GM18867 (cell line): ENCODE measurements at regions not wholly inside any gene's neighbourhood (a gene's known extent, or its start where the extent isn't known, plus 50 kb on each side); places are given as distances from the start of the nearest gene placed in this dataset.
A peak's percentile ranks its signal among the peaks of the same experiment; 100 is the strongest.
"Not testable (repeated sequence)": the region's sequence is repeated elsewhere in the genome, so short reads cannot be mapped to it uniquely, and the experiment has no call there.

ENCODE experiments used
- ATAC-seq: cut with Tn5 transposase; IDR thresholded peaks from one replicate; pipeline ENCODE4 v1.9.1; 2021; ENCODE audit warnings: mild to moderate bottlenecking, moderate library complexity; ENCODE audit not compliant: unreplicated experiment

DNA sequence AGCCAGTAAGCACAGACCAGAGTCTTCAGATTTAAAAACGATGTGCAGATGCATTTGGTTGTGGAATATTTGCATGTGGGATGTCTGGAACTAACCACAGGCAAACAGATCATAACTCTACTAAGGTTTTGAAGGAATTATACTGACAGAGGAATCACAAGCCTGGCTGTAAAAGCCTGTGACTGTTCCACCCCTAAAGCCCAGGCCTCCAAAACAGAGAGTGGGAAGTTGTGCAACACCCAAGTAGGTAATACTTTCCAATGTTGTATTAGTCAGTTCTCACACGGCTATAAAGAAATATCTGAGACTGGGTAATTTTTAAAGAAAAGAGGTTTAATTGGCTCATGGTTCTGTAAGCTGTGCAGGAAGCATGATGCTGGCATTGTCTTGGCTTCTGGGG is 68.1 kb upstream of the DCD start:
- no peak for ATAC-seq

DNA sequence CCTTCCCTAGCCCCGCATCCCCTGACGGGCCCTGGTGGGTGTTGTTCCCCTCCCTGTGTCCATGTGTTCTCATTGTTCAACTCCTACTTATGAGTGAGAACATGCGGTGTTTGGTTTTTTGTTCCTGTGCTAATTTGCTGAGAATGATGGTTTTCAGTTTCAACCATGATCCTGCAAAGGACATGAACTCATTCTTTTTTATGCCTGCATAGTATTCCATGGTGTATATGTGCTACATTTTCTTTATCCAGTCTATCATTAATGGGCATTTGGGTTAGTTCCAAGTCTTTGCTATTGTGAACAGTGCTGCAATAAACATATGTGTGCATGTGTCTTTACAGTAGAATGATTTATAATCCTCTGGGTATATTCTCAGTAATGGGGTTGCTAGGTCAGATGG is 65.7 kb upstream of the DCD start:
- ATAC-seq = not testable (repeated sequence)

DNA sequence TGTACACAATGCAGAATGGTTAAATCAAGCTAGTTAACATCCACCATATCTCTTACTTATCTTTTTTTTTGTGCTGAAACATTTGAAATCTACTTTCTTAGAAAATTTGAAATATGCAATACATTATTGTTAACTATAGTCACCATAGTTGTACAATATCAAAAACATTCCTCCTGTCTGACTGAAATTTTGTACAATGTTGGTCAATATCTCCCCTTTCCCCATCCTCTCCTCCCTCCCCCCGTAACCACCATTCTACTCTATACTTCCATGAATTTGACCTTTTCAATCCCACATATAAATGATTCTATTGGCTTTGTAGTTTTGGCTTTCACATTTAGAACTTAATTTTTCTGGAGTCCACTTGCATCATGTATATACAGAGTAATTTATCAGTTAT is 63.5 kb upstream of the DCD start:
- ATAC-seq = no peak

DNA sequence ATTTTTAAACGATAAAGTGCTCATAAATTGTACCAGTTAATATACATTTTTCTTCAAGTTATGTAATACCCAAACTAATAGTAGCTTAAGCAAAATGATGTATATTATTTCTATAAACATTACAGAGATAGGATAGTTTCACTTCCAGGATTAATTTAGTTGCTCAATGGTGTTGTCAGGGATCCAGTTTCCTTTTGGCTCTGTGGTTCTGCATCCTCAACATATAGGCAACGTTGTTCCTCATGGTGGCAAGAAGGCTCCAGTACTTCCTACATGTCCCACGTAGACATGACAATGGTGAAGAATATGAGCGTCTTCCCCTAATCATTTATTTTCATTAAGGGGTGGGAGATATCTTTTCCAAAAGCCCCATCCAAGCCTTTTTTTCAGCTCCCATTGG is 60.7 kb upstream of the DCD start:
- ATAC-seq = no peak

DNA sequence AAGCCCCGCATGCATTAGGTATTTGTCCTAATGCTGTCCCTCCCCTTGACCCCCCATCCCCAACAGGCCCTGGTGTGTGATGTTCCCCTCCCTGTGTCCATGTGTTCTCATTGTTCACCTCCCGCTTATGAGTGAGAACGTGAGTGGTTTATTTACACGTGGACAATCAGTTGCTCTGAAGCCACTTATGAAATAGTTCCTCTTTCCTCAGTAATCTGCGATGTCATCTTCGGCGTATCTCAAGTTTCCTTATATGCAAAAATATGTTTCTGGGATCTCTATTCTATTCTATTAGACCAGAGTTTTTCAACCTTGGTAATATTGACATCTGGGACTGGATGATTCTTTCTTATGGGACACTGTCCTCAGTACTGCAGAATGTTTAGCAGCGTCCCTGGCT is 56.0 kb upstream of the DCD start:
- no peak for ATAC-seq

DNA sequence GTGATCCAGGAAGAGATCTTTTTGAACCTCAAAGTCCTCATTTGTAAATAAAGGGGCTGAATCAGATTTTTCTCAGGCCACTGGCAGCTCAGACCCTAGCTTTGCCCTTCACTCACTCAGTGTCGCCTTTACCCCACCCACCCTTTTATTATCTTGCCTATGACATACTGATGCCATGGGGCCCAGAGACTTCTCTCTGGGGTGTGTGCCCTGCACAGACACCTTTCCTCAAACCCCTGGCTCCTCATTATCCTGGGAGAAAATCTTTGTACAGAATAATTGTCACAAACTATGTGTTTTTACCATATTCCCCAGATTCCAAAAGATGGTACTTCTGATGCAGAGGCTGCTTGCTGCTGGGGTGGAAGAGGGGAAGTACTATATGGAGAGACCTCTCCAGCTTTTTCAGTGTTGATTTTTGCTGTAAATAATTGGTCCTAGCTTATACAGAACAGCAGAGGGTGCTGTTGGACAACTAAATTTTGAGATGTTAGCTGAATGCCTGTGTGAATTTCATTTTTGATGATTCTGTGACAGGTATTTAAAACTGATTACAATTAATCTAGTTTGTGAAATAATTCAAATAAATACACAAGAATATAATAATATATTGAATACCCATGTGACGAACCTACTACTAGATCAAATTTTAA is 53.9 kb upstream of the DCD start:
- peak; percentile 76 for ATAC-seq

DNA sequence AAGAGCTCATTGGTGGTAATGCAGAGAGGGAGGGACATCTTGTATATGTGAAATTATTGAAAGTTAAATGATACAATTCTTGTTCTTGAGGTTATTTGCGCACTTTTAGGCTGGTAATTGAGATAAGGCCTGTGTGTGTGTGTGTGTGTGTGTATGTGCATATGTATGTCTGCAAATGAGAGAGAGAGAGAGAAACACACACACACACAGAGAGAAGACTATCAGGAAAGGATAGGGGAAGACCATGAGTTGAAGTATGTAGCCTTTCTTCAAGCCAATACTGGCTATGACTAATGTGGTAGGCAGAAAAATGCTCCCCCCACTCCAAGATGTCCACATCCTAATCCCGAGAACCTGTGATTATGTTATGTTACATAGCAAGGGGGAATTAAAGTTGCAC is 52.7 kb upstream of the DCD start:
- no peak for ATAC-seq

DNA sequence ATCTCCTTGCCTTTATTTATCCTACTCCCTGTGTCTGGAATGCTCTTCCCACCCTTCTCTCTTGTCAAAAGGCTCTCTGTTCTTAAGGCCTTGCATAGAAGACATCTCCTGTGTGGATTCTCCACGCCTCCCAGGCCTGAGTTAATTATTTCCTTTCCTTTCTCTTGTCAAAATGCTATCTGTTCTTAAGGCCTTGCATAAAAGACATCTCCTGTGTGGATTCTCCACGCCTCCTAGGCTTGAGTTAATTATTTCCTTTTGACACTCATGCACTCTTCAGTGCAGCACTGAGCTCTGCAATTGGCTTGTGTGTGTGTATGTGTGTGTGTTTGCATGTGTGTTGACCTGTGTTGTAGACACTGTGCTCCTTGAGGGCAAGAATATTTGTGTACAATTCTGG is 52.1 kb upstream of the DCD start:
- no peak for ATAC-seq
